GM12875 (cell line): ENCODE measurements at regions not wholly inside any gene's neighbourhood (a gene's known extent, or its start where the extent isn't known, plus 50 kb on each side); places are given as distances from the start of the nearest gene placed in this dataset.
"Not testable (repeated sequence)": the region's sequence is repeated elsewhere in the genome, so short reads cannot be mapped to it uniquely, and the experiment has no call there.

ENCODE experiments used
- H3K4me3 ChIP-seq: one replicate; pipeline ENCODE4 v1.5.1; 2011; ENCODE audit warnings: low read depth, low read length, control low read depth
- TF ChIP-seq, protein P1 (sequence below): IDR thresholded peaks from 2 replicates; pipeline ENCODE4 v1.5.1; 2011; ENCODE audit warnings: low read depth, mild to moderate bottlenecking, control low read depth, inconsistent platforms, low read length, moderate library complexity, borderline replicate concordance; ENCODE audit not compliant: insufficient read depth

DNA sequence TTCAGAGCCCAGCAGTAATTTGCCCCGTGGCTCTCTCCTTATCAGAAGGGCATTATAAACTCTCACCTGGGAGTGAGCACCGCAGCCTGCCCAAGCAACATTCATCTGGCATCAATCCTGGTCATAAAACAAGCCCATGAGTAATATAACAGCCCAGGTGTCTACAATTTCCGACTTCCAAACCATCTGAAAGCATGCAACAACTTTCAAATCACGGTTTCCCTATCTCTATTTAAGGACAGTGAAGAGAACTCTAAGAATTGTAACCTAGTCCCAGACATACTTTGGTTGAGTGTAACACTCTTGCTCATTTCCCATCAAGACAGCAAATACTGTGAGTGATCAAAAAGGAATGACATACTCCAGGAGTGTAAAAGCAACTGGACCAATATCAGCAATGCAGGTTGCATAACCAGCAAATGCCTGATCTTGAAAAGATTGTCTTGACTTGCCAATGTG is 487.4 kb upstream of the SOX9 start:
- TF ChIP-seq, protein P1, sequence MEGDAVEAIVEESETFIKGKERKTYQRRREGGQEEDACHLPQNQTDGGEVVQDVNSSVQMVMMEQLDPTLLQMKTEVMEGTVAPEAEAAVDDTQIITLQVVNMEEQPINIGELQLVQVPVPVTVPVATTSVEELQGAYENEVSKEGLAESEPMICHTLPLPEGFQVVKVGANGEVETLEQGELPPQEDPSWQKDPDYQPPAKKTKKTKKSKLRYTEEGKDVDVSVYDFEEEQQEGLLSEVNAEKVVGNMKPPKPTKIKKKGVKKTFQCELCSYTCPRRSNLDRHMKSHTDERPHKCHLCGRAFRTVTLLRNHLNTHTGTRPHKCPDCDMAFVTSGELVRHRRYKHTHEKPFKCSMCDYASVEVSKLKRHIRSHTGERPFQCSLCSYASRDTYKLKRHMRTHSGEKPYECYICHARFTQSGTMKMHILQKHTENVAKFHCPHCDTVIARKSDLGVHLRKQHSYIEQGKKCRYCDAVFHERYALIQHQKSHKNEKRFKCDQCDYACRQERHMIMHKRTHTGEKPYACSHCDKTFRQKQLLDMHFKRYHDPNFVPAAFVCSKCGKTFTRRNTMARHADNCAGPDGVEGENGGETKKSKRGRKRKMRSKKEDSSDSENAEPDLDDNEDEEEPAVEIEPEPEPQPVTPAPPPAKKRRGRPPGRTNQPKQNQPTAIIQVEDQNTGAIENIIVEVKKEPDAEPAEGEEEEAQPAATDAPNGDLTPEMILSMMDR, result no peak
- no peak overlapping the region for H3K4me3 ChIP-seq

DNA sequence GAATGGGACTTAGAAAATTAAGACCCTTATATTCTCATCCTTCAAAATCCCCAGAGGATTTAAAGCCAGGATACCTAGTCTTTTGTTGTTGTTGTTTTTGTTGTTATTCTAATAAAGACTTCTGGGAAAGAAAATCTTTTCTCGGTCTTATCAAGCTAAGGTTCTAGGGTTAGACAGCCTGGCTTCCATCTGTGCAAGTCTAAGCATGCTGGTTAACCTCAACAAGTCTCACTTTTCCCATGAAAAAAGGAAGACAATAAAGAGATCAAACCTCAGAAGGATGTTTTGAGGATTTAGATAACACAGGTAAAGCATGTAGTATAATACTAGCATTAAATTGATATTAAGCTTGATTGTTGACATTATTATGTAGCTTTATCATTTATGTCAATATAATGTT is 486.4 kb upstream of the SOX9 start:
- TF ChIP-seq, protein P1, result no peak
- H3K4me3 ChIP-seq, result no peak overlapping the region

DNA sequence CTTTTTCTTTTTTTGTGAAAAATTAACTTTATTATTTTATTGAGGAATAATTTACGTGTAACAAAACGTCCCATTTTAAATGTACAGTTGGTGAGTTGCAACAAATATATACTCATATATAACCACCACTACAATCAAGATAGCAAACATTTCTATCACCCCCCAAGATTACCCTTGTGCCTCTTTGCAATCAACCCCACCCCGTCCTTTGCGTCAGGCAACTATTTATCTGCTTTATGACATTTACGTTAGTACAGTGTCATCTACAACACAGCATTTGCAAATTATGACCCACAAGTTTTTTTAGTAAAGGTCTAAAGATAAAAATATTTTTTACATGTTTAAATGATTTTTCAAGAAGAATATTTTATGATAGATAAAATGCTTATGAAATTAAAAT is 485.6 kb upstream of the SOX9 start:
- TF ChIP-seq, protein P1, result no peak

DNA sequence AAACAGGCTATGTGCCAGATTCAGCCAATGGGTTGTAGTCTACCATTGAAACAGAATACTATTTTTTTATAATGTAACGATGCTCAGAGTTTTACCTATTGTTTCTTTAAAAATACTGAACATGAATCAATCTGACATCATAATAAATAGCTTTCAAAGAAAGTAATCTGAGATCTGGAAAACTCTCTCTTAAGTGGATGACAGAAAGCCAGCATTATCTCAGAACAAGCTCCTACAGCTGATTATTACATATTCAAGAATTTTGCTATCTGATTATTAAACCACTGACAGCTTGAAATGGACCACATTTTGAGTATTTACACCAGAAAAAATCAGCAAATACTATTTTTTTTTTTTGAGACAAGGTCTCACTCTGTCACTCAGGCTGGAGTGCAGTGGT is 484.2 kb upstream of the SOX9 start:
- no peak overlapping the region for H3K4me3 ChIP-seq
- TF ChIP-seq, protein P1, result no peak

More for the DNA sequence above, 485.6 kb upstream of the SOX9 start:
- H3K4me3 ChIP-seq, result no peak overlapping the region

DNA sequence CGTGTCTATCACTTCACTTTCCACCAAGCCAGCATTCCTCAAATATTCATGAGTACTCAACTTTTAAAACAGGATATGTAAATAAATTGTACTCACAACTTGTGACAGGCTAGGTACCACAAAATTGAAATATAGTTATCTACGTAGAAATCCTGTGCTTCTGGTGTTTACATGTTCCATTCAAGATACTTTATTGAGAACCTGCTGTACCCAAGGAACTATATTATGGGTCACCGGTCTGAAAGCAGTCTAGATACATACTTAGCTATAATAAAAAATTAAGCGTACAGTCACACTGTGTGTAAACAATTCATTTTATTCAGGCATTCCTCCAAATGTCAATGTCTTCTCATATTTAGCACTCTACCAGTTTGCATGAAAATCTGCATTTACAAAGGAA is 482.2 kb upstream of the SOX9 start:
- TF ChIP-seq, protein P1, result no peak
- no peak overlapping the region for H3K4me3 ChIP-seq

DNA sequence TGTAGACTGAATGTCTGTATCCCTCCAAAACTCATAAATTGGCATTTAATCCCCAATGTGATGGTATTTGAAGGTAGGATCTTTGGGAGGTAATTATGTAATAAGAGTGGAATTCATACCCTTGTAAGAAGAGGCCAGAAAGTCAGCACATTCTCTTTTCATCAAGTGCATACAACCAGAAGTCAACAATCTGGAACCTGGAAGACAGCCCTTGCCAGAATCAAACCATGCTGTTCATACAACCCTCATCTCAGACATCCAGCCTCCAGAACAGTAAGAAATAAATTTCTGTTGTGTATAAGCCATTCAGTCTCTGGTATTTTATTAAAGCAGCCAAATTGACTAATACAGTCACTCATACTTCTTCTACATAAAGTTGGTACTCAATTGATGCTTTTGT is 481.0 kb upstream of the SOX9 start:
- no peak overlapping the region for H3K4me3 ChIP-seq
- TF ChIP-seq, protein P1, result no peak

DNA sequence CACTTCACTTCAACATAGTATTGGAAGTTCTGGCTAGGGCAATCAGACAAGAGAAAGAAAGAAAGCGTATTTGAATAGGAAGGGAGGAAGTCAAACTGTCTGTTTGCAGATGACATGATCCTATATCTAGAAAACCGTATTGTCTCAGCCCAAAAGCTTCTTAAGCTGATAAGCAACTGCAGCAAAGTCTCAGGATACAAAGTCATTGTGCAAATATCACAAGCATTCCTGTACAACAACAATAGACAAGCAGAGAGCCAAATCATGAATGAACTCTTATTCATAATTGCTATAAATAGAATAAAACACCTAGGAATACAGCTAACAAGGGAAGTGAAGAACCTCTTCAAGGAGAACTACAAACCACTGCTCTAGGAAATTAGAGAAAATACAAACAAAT is 473.9 kb upstream of the SOX9 start:
- H3K4me3 ChIP-seq, result not testable (repeated sequence)

DNA sequence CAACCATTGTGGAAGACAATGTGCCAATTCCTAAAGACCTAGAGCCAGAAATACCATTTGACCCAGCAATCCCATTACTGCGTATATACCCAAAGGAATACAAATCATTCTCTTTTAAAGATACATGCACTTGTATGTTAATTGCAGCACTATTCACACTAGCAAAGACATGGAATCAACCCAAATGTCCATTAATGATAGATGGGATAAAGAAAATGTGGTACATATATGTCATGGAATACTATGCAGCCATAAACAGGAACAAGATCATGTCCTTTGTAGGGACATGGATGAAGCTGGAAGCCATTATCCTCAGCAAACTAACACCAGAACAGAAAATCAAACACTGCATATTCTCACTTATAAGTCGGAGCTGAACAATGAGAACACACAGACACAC is 472.5 kb upstream of the SOX9 start:
- H3K4me3 ChIP-seq, result not testable (repeated sequence)
